HepG2 (cell line): ENCODE measurements at regions not wholly inside any gene's neighbourhood (a gene's known extent, or its start where the extent isn't known, plus 50 kb on each side); places are given as distances from the start of the nearest gene placed in this dataset.

Source experiments
- EP300 ChIP-seq, 3 experiments: sonication (generic) in 1 of 3; formaldehyde crosslinking in 1 of 3; IDR thresholded peaks; 2 replicates each; pipeline versions ENCODE4 v1.5.1 to v1.6.1; 2011 to 2020; ENCODE audit warnings: low read depth in 2 of 3, low read length in 2 of 3, borderline replicate concordance in 1 of 3, improper control_type of control experiment in 1 of 3, mild to moderate bottlenecking in 1 of 3, missing genetic modification reagents in 1 of 3, moderate library complexity in 1 of 3
- HNRNPLL ChIP-seq: fragments of 200-400 bp; formaldehyde crosslinking; IDR thresholded peaks from 2 replicates; pipeline ENCODE4 v1.6.1; 2017; ENCODE audit warnings: mild to moderate bottlenecking, low read depth, low read length; ENCODE audit not compliant: poor library complexity, severe bottlenecking
- JUN ChIP-seq: sonication (generic); formaldehyde crosslinking; IDR thresholded peaks from 2 replicates; pipeline ENCODE4 v1.4.0; 2020; ENCODE audit warnings: mild to moderate bottlenecking, missing genetic modification reagents
- NR3C1 ChIP-seq: sonication (generic); formaldehyde crosslinking; IDR thresholded peaks from 2 replicates; pipeline ENCODE4 v1.4.0; 2020; ENCODE audit warnings: missing genetic modification reagents
- ONECUT2 ChIP-seq: sonication (generic); formaldehyde crosslinking; IDR thresholded peaks from 2 replicates; pipeline ENCODE4 v1.4.0; 2020; ENCODE audit warnings: missing genetic modification reagents
- POLR2AphosphoS5 ChIP-seq: IDR thresholded peaks from 2 replicates; pipeline ENCODE4 v1.6.1; 2012; ENCODE audit warnings: low read depth, low read length
- PRDM15 ChIP-seq: sonication (generic); formaldehyde crosslinking; IDR thresholded peaks from 2 replicates; pipeline ENCODE4 v1.4.0; 2020; ENCODE audit warnings: missing genetic modification reagents
- RORA ChIP-seq: sonication (generic); formaldehyde crosslinking; IDR thresholded peaks from 2 replicates; pipeline ENCODE4 v1.5.0; 2020; ENCODE audit warnings: mild to moderate bottlenecking, missing genetic modification reagents, moderate library complexity
- ZNF501 ChIP-seq: sonication (generic); formaldehyde crosslinking; IDR thresholded peaks from 2 replicates; pipeline ENCODE4 v1.5.1; 2020; ENCODE audit warnings: mild to moderate bottlenecking, moderate library complexity, missing genetic modification reagents
- TF ChIP-seq, protein P1 (sequence below): sonication (generic); formaldehyde crosslinking; IDR thresholded peaks from 2 replicates; pipeline ENCODE4 v1.8.0; 2022; ENCODE audit warnings: missing genetic modification reagents, mild to moderate bottlenecking, moderate library complexity, borderline replicate concordance
- TF ChIP-seq, protein P2 (sequence below): sonication (generic); formaldehyde crosslinking; IDR thresholded peaks from 2 replicates; pipeline ENCODE4 v1.4.0; 2020; ENCODE audit warnings: missing genetic modification reagents, mild to moderate bottlenecking, borderline replicate concordance
- TF ChIP-seq, protein P3 (sequence below): sonication (generic); formaldehyde crosslinking; IDR thresholded peaks from 2 replicates; pipeline ENCODE4 v1.5.0; 2020; ENCODE audit warnings: mild to moderate bottlenecking, missing genetic modification reagents, moderate library complexity

DNA sequence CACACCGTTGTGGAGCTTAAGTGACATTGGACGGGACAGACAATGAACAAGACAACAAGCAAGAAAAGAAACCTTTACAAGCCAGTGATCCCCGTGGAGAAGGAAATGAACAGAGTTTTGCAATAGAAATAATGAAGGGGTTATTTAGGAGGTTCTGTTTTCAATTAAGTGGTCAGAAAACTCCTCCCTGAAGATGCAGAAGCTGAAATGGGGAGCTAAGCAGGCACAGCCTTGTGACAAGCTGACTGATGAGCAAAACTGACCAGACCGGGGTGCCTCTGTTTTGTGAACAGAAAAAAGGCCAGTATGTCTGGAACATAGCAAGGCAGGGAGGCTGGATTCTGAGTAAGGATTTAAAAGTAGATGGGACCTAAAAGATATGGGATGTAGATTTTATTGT is 299.8 kb upstream of the POM121L12 start:
- TF ChIP-seq HNRNPLL, result no peak
- no peak for TF ChIP-seq EP300 (IDR thresholded peaks at IDR 0.05; ENCODE audit: low read depth in 2 of 2, low read length in 2 of 2)
- no peak for TF ChIP-seq EP300 (CRISPR knock-in tag; IDR thresholded peaks at IDR 0.05; ENCODE audit: borderline replicate concordance)
- TF ChIP-seq, protein P1, sequence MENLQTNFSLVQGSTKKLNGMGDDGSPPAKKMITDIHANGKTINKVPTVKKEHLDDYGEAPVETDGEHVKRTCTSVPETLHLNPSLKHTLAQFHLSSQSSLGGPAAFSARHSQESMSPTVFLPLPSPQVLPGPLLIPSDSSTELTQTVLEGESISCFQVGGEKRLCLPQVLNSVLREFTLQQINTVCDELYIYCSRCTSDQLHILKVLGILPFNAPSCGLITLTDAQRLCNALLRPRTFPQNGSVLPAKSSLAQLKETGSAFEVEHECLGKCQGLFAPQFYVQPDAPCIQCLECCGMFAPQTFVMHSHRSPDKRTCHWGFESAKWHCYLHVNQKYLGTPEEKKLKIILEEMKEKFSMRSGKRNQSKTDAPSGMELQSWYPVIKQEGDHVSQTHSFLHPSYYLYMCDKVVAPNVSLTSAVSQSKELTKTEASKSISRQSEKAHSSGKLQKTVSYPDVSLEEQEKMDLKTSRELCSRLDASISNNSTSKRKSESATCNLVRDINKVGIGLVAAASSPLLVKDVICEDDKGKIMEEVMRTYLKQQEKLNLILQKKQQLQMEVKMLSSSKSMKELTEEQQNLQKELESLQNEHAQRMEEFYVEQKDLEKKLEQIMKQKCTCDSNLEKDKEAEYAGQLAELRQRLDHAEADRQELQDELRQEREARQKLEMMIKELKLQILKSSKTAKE (CRISPR knock-in tag), result no peak
- no peak for TF ChIP-seq RORA (CRISPR knock-in tag)
- no peak for TF ChIP-seq PRDM15
- TF ChIP-seq, protein P2, sequence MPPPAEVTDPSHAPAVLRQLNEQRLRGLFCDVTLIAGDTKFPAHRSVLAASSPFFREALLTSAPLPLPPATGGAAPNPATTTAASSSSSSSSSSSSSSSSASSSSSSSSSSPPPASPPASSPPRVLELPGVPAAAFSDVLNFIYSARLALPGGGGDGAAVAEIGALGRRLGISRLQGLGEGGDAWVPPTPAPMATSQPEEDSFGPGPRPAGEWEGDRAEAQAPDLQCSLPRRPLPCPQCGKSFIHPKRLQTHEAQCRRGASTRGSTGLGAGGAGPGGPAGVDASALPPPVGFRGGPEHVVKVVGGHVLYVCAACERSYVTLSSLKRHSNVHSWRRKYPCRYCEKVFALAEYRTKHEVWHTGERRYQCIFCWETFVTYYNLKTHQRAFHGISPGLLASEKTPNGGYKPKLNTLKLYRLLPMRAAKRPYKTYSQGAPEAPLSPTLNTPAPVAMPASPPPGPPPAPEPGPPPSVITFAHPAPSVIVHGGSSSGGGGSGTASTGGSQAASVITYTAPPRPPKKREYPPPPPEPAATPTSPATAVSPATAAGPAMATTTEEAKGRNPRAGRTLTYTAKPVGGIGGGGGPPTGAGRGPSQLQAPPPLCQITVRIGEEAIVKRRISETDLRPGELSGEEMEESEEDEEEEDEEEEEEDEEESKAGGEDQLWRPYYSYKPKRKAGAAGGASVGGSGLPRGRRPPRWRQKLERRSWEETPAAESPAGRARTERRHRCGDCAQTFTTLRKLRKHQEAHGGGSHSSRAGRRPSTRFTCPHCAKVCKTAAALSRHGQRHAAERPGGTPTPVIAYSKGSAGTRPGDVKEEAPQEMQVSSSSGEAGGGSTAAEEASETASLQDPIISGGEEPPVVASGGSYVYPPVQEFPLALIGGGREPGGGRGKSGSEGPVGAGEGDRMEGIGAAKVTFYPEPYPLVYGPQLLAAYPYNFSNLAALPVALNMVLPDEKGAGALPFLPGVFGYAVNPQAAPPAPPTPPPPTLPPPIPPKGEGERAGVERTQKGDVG (CRISPR knock-in tag), result no peak
- TF ChIP-seq, protein P3, sequence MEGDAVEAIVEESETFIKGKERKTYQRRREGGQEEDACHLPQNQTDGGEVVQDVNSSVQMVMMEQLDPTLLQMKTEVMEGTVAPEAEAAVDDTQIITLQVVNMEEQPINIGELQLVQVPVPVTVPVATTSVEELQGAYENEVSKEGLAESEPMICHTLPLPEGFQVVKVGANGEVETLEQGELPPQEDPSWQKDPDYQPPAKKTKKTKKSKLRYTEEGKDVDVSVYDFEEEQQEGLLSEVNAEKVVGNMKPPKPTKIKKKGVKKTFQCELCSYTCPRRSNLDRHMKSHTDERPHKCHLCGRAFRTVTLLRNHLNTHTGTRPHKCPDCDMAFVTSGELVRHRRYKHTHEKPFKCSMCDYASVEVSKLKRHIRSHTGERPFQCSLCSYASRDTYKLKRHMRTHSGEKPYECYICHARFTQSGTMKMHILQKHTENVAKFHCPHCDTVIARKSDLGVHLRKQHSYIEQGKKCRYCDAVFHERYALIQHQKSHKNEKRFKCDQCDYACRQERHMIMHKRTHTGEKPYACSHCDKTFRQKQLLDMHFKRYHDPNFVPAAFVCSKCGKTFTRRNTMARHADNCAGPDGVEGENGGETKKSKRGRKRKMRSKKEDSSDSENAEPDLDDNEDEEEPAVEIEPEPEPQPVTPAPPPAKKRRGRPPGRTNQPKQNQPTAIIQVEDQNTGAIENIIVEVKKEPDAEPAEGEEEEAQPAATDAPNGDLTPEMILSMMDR (CRISPR knock-in tag), result no peak
- TF ChIP-seq POLR2AphosphoS5, result no peak
- no peak for TF ChIP-seq JUN
- TF ChIP-seq ONECUT2, result no peak
- TF ChIP-seq NR3C1, result no peak
- TF ChIP-seq ZNF501, result no peak
